ENCODE measurements at regions not wholly inside any gene's neighbourhood (a gene's known extent, or its start where the extent isn't known, plus 50 kb on each side); places are given as distances from the start of the nearest gene placed in this dataset.

- no peak for TF ChIP-seq SP1 (IDR thresholded peaks at IDR 0.05)
- TF ChIP-seq FOXK2 (IDR thresholded peaks at IDR 0.05), result no peak
Observed at GRCh38 chr4:89488736-89489135, 181.1 kb upstream of the GPRIN3 start.
